CD4-positive, alpha-beta T cell treated with Interleukin-15 for 1 hour (primary cell): ENCODE measurements at regions not wholly inside any gene's neighbourhood (a gene's known extent, or its start where the extent isn't known, plus 50 kb on each side); places are given as distances from the start of the nearest gene placed in this dataset.
A peak's percentile ranks its signal among the peaks of the same experiment; 100 is the strongest.

Source experiments
- DNase-seq: peaks from one replicate; pipeline ENCODE4 v3.0.0-alpha.2; 2020

GRCh38 chr3:168272343-168272985 is 176.7 kb upstream of the GOLIM4 start:
- no peak for DNase-seq

GRCh38 chr3:168271932-168272331 is 176.2 kb upstream of the GOLIM4 start:
- no peak for DNase-seq

GRCh38 chr3:168269001-168269400 is 173.3 kb upstream of the GOLIM4 start:
- no peak for DNase-seq

- DNase-seq = no peak
Measured at GRCh38 chr3:168267179-168267578, 171.5 kb upstream of the GOLIM4 start.

GRCh38 chr3:168266335-168266734 is 170.6 kb upstream of the GOLIM4 start:
- DNase-seq = no peak

- DNase-seq = no peak
Measured at GRCh38 chr3:168262887-168263286, 167.2 kb upstream of the GOLIM4 start.

- DNase-seq = no peak
Measured at GRCh38 chr3:168260859-168261258, 165.1 kb upstream of the GOLIM4 start.

- DNase-seq = no peak
Measured at GRCh38 chr3:168251371-168251770, 155.6 kb upstream of the GOLIM4 start.

GRCh38 chr3:168250415-168250861 is 154.7 kb upstream of the GOLIM4 start:
- no peak for DNase-seq

- peak; percentile 21 for DNase-seq
Measured at GRCh38 chr3:168249550-168250414, 154.1 kb upstream of the GOLIM4 start.

- DNase-seq = no peak
Measured at GRCh38 chr3:168249205-168249549, 153.5 kb upstream of the GOLIM4 start.

- DNase-seq = no peak
Measured at GRCh38 chr3:168248383-168249204, 152.9 kb upstream of the GOLIM4 start.

- DNase-seq = no peak
Measured at GRCh38 chr3:168241156-168241555, 145.4 kb upstream of the GOLIM4 start.

- DNase-seq = no peak
Measured at GRCh38 chr3:168239287-168239686, 143.6 kb upstream of the GOLIM4 start.

- no peak for DNase-seq
Measured at GRCh38 chr3:168233001-168233400, 137.3 kb upstream of the GOLIM4 start.

GRCh38 chr3:168223085-168223484 is 127.4 kb upstream of the GOLIM4 start:
- DNase-seq = no peak

- no peak for DNase-seq
Measured at GRCh38 chr3:168220556-168220955, 124.8 kb upstream of the GOLIM4 start.

GRCh38 chr3:168219530-168219929 is 123.8 kb upstream of the GOLIM4 start:
- no peak for DNase-seq

GRCh38 chr3:168218600-168218999 is 122.9 kb upstream of the GOLIM4 start:
- no peak for DNase-seq

GRCh38 chr3:168216851-168217250 is 121.1 kb upstream of the GOLIM4 start:
- DNase-seq = no peak

- no peak for DNase-seq
Measured at GRCh38 chr3:168213920-168214319, 118.2 kb upstream of the GOLIM4 start.

GRCh38 chr3:168212664-168213285 is 117.1 kb upstream of the GOLIM4 start:
- DNase-seq = no peak

- DNase-seq = no peak
Measured at GRCh38 chr3:168205451-168205850, 109.7 kb upstream of the GOLIM4 start.
